ENCODE measurements at regions not wholly inside any gene's neighbourhood (a gene's known extent, or its start where the extent isn't known, plus 50 kb on each side); places are given as distances from the start of the nearest gene placed in this dataset.

DNA sequence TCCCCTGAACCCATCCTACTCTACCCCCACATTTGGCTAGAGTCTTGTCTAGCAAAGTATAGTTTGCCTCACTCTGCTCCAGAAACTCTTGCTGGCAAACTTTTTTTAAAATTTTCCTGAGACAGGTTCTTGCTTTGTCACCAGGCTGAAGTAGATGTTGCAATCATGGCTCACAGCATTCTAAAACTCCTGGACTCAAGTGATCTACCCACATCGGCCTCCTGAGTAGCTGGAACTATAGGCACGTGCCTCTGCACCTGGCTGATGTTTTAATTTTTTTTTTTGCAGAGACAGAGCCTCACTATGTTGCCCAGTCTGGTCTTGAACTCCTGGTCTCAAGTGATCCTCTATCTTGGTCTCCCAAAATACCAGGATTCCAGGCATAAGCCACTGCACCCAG lies 175.8 kb upstream of the FBXL17 start:
- Mint-ChIP-seq H3K9me3 (ENCODE audit: unreplicated experiment) (no peaks in the 10 kb centered on the region), H3K27ac (ENCODE audit: low read depth, unreplicated experiment) (no peak overlapping the region), H3K4me1 (ENCODE audit: insufficient read depth, unreplicated experiment) (peaks cover 1% of the 10 kb centered on the region), H3K4me3 (ENCODE audit: unreplicated experiment) (no peak overlapping the region), H3K27me3 (ENCODE audit: insufficient read depth, unreplicated experiment) (no peaks in the 10 kb centered on the region), H3K36me3 (ENCODE audit: insufficient read depth, unreplicated experiment) (no peaks in the 10 kb centered on the region)
- intact Hi-C loops (cut with micrococcal nuclease): no loop called here
- no peak for DNase-seq (ENCODE audit: unreplicated experiment)
- ChIA-PET POLR2A (no interaction called here), CTCF (interaction anchor here (1.0 kb wide), 1 partner anchor 138 kb away, joined by 3 read pairs; no protein-coding TSS in a partner anchor)
- TF ChIP-seq, protein P1, sequence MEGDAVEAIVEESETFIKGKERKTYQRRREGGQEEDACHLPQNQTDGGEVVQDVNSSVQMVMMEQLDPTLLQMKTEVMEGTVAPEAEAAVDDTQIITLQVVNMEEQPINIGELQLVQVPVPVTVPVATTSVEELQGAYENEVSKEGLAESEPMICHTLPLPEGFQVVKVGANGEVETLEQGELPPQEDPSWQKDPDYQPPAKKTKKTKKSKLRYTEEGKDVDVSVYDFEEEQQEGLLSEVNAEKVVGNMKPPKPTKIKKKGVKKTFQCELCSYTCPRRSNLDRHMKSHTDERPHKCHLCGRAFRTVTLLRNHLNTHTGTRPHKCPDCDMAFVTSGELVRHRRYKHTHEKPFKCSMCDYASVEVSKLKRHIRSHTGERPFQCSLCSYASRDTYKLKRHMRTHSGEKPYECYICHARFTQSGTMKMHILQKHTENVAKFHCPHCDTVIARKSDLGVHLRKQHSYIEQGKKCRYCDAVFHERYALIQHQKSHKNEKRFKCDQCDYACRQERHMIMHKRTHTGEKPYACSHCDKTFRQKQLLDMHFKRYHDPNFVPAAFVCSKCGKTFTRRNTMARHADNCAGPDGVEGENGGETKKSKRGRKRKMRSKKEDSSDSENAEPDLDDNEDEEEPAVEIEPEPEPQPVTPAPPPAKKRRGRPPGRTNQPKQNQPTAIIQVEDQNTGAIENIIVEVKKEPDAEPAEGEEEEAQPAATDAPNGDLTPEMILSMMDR (IDR thresholded peaks at IDR 0.05; ENCODE audit: unreplicated experiment): no peak
- no TSS peak for BruUV-seq (replicated peaks)

DNA sequence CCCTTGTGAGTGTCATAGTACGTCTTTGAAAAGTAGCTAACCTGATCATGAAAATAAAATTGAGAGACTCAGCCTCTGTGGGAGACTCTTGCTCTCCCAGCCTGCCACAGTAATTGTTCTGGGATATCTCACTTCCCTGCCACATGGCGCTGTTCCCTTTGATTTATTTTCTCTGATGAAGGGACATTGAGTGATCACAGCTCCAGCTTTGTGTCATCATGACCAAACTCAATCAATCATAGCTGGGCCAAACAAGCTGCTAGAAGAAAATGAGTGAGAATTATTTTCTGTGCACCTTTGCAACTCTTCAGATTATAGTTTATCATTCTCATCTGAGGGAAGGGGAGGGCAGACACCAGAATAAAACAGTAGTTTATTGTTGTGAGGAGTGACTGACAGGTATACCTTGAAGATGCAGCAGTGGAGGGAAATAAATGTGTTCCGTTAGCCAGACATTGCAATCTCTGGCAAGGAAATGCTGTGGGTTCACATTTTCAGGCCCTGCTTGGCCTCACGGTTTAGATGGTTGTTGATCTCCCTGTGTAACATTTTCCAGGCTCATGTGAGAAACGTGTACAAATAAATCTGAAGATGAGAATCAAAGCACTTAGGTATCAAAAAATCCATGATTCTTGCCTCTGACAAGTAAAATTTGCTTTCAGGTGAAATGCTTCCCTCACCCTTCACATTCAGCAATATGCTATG lies 174.7 kb upstream of the FBXL17 start:
- H3K4me1 Mint-ChIP-seq (ENCODE audit: insufficient read depth, unreplicated experiment): peaks cover 5% of the 10 kb centered on the region
- no peaks in the 10 kb centered on the region for H3K27me3 Mint-ChIP-seq (ENCODE audit: insufficient read depth, unreplicated experiment)
- intact Hi-C loops (cut with micrococcal nuclease): no loop called here
- BruUV-seq (replicated peaks): no TSS peak
- DNase-seq (ENCODE audit: unreplicated experiment): no peak
- no peaks in the 10 kb centered on the region for H3K9me3 Mint-ChIP-seq (ENCODE audit: unreplicated experiment)
- TF ChIP-seq, protein P1 (IDR thresholded peaks at IDR 0.05; ENCODE audit: unreplicated experiment): no peak
- ChIA-PET POLR2A (no interaction called here), CTCF (interaction anchor here (0.7 kb wide), 1 partner anchor 47 kb away, joined by 3 read pairs; no protein-coding TSS in a partner anchor)
- no peak overlapping the region for H3K27ac Mint-ChIP-seq (ENCODE audit: low read depth, unreplicated experiment)
- no peaks in the 10 kb centered on the region for H3K36me3 Mint-ChIP-seq (ENCODE audit: insufficient read depth, unreplicated experiment)
- no peak overlapping the region for H3K4me3 Mint-ChIP-seq (ENCODE audit: unreplicated experiment)

DNA sequence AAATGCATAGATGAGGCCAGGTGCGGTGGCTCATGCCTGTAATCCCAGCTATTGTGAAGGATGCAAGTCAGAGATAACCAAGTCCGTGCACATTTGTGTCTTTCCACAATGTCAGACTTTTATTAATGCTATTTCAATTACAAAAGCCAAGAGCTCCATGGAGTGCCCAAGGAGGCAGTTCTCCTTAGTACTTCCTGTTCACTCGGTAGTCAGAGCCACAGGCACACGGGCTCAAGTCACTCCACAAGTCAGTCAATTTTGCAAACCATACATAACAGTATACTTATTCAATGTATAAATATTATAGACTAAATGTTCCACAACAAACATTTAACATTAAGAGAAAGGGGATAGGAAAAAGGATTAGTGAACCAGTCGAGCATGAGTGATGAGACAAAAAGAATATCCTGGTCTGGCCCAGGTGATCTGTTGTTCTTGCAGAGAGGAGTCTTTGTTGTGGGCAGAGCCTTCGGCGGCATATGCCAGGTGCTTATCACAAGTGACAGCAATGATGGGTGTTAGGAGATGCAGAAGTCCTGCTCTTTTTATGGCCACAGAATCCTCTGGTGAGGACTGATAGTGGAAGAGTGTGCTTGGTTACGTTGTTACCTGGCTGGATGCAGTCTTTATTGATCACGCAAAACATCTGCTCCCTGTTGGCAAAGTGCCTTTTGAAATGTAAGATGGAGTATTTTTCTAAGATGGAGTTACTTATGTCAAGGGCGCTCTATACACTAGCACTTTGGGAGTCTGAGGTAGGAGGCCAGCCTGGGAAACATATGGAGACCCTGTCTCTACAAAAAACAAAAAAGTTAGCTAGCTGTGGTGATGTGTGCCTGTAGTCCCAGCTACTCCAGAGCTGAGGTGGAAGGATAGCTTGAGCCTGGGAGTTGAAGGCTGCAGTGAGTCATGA lies 167.0 kb upstream of the FBXL17 start:
- no peaks in the 10 kb centered on the region for H3K27me3 Mint-ChIP-seq (ENCODE audit: insufficient read depth, unreplicated experiment)

DNA sequence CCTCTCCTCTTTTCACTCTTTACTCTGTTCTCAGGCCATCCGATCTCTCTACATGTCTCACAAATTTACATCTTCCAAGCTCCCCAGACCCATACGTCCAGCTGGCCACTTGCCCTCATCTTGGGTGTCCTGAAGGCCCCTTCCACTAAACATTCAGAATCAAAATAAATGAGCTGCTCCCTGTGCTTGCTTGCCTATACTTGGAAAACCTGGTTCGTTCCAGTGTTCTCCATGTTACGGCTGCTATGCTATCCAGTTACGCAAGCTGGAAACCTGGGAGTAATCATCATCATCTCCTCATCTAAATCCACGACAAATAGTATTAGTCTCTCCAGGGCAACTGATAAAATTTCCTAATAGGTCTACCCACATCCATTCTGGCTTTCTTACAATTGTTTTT lies 165.0 kb upstream of the FBXL17 start:
- TF ChIP-seq, protein P1 (IDR thresholded peaks at IDR 0.05; ENCODE audit: unreplicated experiment): no peak
- Mint-ChIP-seq H3K4me1 (ENCODE audit: insufficient read depth, unreplicated experiment) (no peaks in the 10 kb centered on the region), H3K4me3 (ENCODE audit: unreplicated experiment) (no peak overlapping the region), H3K9me3 (ENCODE audit: unreplicated experiment) (no peaks in the 10 kb centered on the region), H3K27ac (ENCODE audit: low read depth, unreplicated experiment) (no peak overlapping the region), H3K27me3 (ENCODE audit: insufficient read depth, unreplicated experiment) (no peaks in the 10 kb centered on the region), H3K36me3 (ENCODE audit: insufficient read depth, unreplicated experiment) (no peaks in the 10 kb centered on the region)
- CTCF ChIA-PET: no interaction called here
- intact Hi-C loops (cut with micrococcal nuclease): no loop called here
- no peak for DNase-seq (ENCODE audit: unreplicated experiment)
- BruUV-seq (replicated peaks): no TSS peak
- POLR2A ChIA-PET: interaction anchor here (1.0 kb wide), 1 partner anchor 22 kb away, joined by 4 read pairs; no protein-coding TSS in a partner anchor

More for the DNA sequence above, 167.0 kb upstream of the FBXL17 start:
- Mint-ChIP-seq H3K27ac (ENCODE audit: low read depth, unreplicated experiment) (no peak overlapping the region), H3K4me3 (ENCODE audit: unreplicated experiment) (no peak overlapping the region), H3K4me1 (ENCODE audit: insufficient read depth, unreplicated experiment) (peaks cover 5% of the 10 kb centered on the region), H3K36me3 (ENCODE audit: insufficient read depth, unreplicated experiment) (no peaks in the 10 kb centered on the region), H3K9me3 (ENCODE audit: unreplicated experiment) (no peaks in the 10 kb centered on the region)
- POLR2A ChIA-PET: no interaction called here
- no peak for DNase-seq (ENCODE audit: unreplicated experiment)
- CTCF ChIA-PET: no interaction called here
- BruUV-seq (replicated peaks): no TSS peak
- intact Hi-C loops (cut with micrococcal nuclease): no loop called here
- TF ChIP-seq, protein P1 (IDR thresholded peaks at IDR 0.05; ENCODE audit: unreplicated experiment): no peak
